Activated B cell treated with CpG ODN at 0.5 μM for 24 hours (primary cell): ENCODE measurements at regions not wholly inside any gene's neighbourhood (a gene's known extent, or its start where the extent isn't known, plus 50 kb on each side); places are given as distances from the start of the nearest gene placed in this dataset.

Experiments used
- ATAC-seq: fragments of 200-7000 bp; cut with Tn5 transposase; one replicate; pipeline ENCODE4 v1.10.0; 2021; ENCODE audit warnings: low read depth, mild to moderate bottlenecking, moderate library complexity
- CTCF ChIA-PET: fragments of 350-600 bp; sonication (Branson Sonifier 250); formaldehyde crosslinking; loops from one replicate; lab custom pipeline; 2021; ENCODE audit warnings: antibody characterized with exemption; lab: Charles Lee
- POLR2A ChIA-PET: fragments of 350-600 bp; sonication (Branson Sonifier 250); formaldehyde crosslinking; loops from one replicate; lab custom pipeline; 2021; ENCODE audit warnings: antibody characterized with exemption; lab: Charles Lee
- DNase-seq: peaks from one replicate; pipeline ENCODE4 v3.0.0; 2022
- H3K27ac Mint-ChIP-seq: one replicate; pipeline ENCODE4 v1.8.0; 2020; ENCODE audit warnings: mixed read lengths
- H3K27me3 Mint-ChIP-seq: one replicate; pipeline ENCODE4 v1.8.0; 2021; ENCODE audit warnings: mixed read lengths
- H3K36me3 Mint-ChIP-seq: one replicate; pipeline ENCODE4 v1.8.0; 2021; ENCODE audit warnings: low read depth, mixed read lengths
- H3K4me1 Mint-ChIP-seq: one replicate; pipeline ENCODE4 v1.8.0; 2021; ENCODE audit warnings: mixed read lengths
- H3K4me3 Mint-ChIP-seq: one replicate; pipeline ENCODE4 v1.8.0; 2020; ENCODE audit warnings: mild to moderate bottlenecking, mixed read lengths
- H3K9me3 Mint-ChIP-seq: one replicate; pipeline ENCODE4 v1.8.0; 2020; ENCODE audit warnings: mixed read lengths
- intact Hi-C: fragments of 100-400 bp; cut with micrococcal nuclease; formaldehyde crosslinking; loops from one replicate; pipeline ENCODE4 v1.15.1; 2024
- TF ChIP-seq, protein P1 (sequence below): fragments of 200-600 bp; IDR thresholded peaks from one replicate; pipeline ENCODE4 v1.8.0; 2022; ENCODE audit warnings: antibody characterized with exemption, mild to moderate bottlenecking

DNA sequence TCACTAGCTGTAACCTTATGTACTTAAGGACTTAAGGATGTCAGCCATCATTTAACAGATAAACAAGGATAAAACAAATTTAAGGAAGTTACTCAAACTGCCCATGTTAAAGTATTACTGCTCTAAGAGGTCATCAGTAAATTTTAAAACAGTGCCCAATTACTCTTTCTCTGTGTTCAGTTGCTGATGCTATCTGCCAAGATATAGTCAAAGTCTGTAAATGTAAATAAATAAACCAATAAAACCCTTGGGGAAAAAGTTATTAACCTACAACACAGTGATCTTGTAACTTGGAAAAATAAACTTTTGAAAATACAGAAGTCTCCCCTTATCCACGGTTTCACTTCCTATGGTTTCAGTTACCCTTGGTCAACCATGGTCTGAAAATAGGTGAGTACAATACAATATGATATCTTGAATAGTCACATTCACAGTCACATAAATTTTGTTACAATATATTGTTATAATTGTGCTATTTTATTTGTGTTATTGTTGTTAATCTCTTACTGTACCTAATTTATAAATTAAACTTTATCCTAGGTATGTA is 501.8 kb downstream of the LMO4 start:
- intact Hi-C loops: loop anchor here (2.0 kb wide), 1 partner anchor 42 kb away; no protein-coding TSS in a partner anchor
- no peaks in the 10 kb centered on the region for H3K27me3 Mint-ChIP-seq
- TF ChIP-seq, protein P1, sequence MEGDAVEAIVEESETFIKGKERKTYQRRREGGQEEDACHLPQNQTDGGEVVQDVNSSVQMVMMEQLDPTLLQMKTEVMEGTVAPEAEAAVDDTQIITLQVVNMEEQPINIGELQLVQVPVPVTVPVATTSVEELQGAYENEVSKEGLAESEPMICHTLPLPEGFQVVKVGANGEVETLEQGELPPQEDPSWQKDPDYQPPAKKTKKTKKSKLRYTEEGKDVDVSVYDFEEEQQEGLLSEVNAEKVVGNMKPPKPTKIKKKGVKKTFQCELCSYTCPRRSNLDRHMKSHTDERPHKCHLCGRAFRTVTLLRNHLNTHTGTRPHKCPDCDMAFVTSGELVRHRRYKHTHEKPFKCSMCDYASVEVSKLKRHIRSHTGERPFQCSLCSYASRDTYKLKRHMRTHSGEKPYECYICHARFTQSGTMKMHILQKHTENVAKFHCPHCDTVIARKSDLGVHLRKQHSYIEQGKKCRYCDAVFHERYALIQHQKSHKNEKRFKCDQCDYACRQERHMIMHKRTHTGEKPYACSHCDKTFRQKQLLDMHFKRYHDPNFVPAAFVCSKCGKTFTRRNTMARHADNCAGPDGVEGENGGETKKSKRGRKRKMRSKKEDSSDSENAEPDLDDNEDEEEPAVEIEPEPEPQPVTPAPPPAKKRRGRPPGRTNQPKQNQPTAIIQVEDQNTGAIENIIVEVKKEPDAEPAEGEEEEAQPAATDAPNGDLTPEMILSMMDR: no peak
- no peak overlapping the region for H3K4me3 Mint-ChIP-seq
- ChIA-PET POLR2A (interaction anchor here (0.5 kb wide), 1 partner anchor 146 kb away, joined by 9 read pairs; no protein-coding TSS in a partner anchor), CTCF (no interaction called here)
- DNase-seq: no peak
- peaks cover 3% of the 10 kb centered on the region for H3K36me3 Mint-ChIP-seq
- H3K27ac Mint-ChIP-seq: peak overlapping the region; percentile 20
- peaks cover 4% of the 10 kb centered on the region for H3K9me3 Mint-ChIP-seq
- H3K4me1 Mint-ChIP-seq: peaks cover 52% of the 10 kb centered on the region
- peak; percentile 46 for ATAC-seq

GRCh38 chr1:87833166-87833565 is 504.5 kb downstream of the LMO4 start:
- peaks cover 37% of the 10 kb centered on the region for H3K4me1 Mint-ChIP-seq
- ATAC-seq (no peak), DNase-seq (no peak)
- ChIA-PET POLR2A (no interaction called here), CTCF (no interaction called here)
- H3K27me3 Mint-ChIP-seq: no peaks in the 10 kb centered on the region
- TF ChIP-seq, protein P1: no peak
- no peaks in the 10 kb centered on the region for H3K9me3 Mint-ChIP-seq
- no peak overlapping the region for H3K4me3 Mint-ChIP-seq
- no peaks in the 10 kb centered on the region for H3K36me3 Mint-ChIP-seq
- H3K27ac Mint-ChIP-seq: no peak overlapping the region
- intact Hi-C loops: no loop called here

DNA sequence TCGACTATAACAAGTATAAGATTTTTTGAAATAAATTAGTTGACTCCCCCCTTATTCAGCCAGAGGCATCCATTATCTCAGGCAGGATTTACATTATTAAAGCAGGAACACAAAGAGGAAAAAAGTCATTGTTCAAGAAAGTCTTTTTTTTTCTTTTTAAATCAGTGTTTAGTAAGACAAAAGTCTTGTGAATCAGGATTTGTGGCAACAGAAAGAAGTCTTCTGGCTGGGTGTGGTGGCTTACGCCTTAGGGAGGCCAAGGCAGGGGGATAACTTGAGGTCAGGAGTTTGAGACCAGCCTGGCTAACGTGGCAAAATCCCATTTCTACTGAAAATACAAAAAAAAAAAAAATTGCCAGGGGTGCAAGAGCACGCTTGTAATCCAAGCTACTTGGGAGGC is 505.5 kb downstream of the LMO4 start:
- POLR2A ChIA-PET: no interaction called here
- intact Hi-C loops: no loop called here

DNA sequence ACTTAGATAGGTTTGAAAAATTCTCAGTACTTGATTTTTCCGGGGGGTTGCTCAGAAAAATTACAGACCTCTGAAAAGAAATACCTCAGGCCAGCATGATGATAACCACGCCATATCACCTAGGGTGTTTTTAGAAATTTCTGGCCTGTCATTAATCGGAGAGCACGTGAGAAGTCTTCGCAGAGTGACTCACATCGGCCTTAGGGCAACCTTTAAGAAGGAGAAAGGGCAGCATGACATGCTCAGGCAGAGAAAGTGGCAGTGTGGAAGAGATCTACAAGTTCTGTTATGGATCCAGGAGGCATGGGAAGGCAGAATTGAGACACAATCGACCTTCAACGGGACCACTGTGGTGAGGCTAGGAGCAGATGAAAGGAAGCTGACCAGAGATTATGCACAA is 506.3 kb downstream of the LMO4 start:
- H3K36me3 Mint-ChIP-seq: no peaks in the 10 kb centered on the region
- ChIA-PET CTCF (no interaction called here), POLR2A (no interaction called here)
- DNase-seq (no peak), ATAC-seq (no peak)
- H3K4me3 Mint-ChIP-seq: no peak overlapping the region
- intact Hi-C loops: no loop called here
- TF ChIP-seq, protein P1: no peak
- peaks cover 28% of the 10 kb centered on the region for H3K4me1 Mint-ChIP-seq
- no peaks in the 10 kb centered on the region for H3K27me3 Mint-ChIP-seq
- H3K9me3 Mint-ChIP-seq: no peaks in the 10 kb centered on the region
- no peak overlapping the region for H3K27ac Mint-ChIP-seq

More for the DNA sequence above, 505.5 kb downstream of the LMO4 start:
- H3K9me3 Mint-ChIP-seq: no peaks in the 10 kb centered on the region
- H3K27ac Mint-ChIP-seq: no peak overlapping the region
- no peaks in the 10 kb centered on the region for H3K36me3 Mint-ChIP-seq
- CTCF ChIA-PET: no interaction called here
- TF ChIP-seq, protein P1: no peak
- ATAC-seq (no peak), DNase-seq (no peak)
- no peaks in the 10 kb centered on the region for H3K27me3 Mint-ChIP-seq
- H3K4me3 Mint-ChIP-seq: no peak overlapping the region
- H3K4me1 Mint-ChIP-seq: peaks cover 33% of the 10 kb centered on the region

DNA sequence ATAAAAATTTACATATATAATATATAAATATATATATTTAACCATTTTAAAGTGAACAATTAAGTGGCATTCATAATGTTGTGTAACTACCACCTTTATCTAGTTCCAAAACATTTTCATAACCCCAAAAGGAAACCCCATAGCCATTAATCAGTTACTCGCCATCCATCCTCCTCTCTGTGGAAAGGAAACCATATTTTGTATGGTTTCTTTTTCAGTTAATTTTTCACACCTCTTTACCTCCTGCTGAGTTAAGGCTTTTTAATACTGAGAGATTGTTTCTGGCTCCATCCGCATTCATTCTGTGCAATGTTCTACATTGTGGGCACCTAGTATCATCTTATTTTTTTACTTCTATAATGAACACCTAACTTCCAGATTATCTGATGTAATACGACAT is 512.1 kb downstream of the LMO4 start:
- Mint-ChIP-seq H3K27me3 (no peaks in the 10 kb centered on the region), H3K9me3 (no peaks in the 10 kb centered on the region), H3K4me3 (no peak overlapping the region), H3K27ac (no peak overlapping the region), H3K36me3 (no peaks in the 10 kb centered on the region), H3K4me1 (no peaks in the 10 kb centered on the region)
- no peak for ATAC-seq
- TF ChIP-seq, protein P1: no peak
- ChIA-PET POLR2A (no interaction called here), CTCF (no interaction called here)
- intact Hi-C loops: no loop called here
- DNase-seq: no peak
